LHCN-M2 (cell line): ENCODE measurements at regions not wholly inside any gene's neighbourhood (a gene's known extent, or its start where the extent isn't known, plus 50 kb on each side); places are given as distances from the start of the nearest gene placed in this dataset.
A peak's percentile ranks its signal among the peaks of the same experiment; 100 is the strongest.
"Not testable (repeated sequence)": the region's sequence is repeated elsewhere in the genome, so short reads cannot be mapped to it uniquely, and the experiment has no call there.

Source experiments
- DNase-seq: peaks from one replicate; pipeline ENCODE4 v3.0.0-alpha.2; 2012; ENCODE audit warnings: low read depth

DNA sequence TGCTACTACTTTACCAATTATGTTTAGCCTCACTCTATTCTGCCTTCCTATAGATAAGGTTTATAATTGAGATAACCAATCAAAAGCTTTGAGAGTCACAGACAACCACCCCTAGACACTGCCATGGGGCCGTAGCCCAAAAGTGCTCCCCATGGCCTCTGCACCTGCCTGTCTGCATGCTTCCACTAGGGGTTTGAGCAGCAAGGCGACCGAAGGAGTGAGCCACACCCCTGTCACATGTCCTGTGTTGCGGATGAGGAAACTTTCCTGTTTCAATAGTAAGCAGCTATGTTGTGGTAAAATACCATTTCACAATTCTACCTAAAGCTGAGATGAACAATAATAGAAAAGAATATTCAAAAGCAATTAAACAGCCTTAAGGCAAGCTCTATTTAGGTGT, 856.0 kb upstream of the FRG1 start:
- DNase-seq, result no peak

GRCh38 chr4:189087971-189088370, 852.7 kb upstream of the FRG1 start:
- no peak for DNase-seq

- peak; percentile 23 for DNase-seq
Observed at GRCh38 chr4:189088780-189089179, 851.9 kb upstream of the FRG1 start.

DNA sequence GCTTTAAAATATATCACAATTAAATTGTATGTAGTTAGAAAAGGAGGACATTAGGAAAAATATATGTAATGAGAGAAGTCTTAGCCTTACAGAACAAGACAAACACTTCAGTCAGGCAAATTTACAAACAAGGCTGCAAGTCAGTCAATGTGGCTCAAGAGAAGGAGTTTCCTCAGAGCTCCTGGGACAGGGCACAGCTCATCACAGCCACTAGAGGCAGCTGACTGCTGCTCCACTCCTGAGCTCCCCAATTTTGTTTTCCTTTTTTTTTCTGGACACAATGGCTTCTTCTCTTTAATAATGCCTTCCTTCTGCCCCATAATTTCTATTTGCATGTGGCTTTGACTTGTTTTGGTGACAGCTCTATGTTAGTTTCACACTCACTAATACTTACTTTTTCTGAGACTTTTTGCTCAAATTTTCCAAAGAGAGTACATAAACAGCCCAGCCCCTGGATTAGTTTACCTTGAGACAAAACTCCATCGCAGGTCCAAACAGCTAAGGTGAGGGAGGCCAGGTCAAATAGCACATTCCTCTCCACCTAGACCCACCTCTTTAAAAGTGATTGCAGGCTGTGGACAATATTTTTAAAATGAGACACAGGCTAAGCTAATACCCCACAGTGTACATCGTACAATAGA, 850.4 kb upstream of the FRG1 start:
- DNase-seq, result peak; percentile 57

DNA sequence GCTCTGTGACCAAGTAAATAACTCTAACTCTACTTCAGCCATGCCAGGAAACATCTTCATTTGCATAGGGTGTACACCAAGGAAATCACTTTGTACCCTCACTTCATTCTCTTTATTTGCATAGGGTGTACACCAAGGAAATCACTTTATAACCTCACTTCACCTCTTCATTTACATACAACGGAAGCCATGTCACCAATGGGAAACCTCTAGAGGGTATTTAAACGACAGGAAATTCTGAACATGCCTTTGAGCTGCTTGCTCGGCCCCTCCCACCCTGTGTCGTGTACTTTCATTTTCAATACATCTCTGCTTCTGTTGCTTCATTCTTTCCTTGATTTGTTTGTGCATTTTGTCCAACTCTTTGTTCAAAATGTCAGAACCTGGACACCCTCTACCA, 848.1 kb upstream of the FRG1 start:
- DNase-seq, result peak; percentile 39

- DNase-seq, result no peak
Observed at GRCh38 chr4:189096108-189096507, 844.6 kb upstream of the FRG1 start.

DNA sequence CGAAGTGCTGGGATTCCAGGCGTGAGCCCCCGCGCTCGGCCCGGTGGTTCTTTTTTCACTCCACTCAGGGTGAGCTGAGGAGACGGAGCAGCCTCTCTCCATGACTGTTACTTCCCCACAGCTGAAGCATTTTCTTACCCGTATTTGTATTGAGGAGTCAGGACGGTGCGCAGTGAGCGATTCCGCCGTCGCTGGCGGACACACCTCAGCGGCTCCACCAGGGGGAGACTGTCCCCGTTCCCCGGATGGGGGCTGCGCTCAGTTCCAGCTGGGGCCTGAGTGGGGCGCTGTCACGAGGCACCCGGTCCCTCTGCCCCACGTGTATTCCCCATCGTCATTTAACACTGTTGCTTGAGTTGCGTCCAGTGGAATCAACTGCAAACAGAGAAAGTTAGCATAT, 844.0 kb upstream of the FRG1 start:
- DNase-seq, result no peak

- DNase-seq, result no peak
Observed at GRCh38 chr4:189098932-189099696, 841.6 kb upstream of the FRG1 start.

DNA sequence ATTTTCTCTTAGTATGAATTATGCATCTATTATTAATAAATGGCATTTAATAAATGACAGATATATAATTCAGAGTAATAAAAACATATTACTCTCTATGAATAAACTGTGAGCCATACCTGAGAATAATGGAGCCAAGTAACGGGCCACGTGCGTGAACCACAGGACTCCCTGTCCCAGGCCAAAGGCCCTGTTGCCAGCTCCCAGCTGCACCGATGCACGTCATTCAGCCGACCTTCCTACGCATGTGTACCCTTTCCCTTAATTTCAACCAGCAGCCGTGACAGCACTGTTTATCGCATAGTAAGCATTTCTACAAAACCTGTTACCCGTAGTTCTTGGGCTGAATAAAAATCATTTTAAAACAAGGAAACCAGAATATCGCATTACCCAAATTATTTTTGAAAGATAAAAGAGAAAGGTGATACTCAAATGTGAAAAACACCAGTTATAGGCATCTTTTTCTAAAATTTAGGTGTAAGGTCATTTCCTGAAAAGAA, 827.2 kb upstream of the FRG1 start:
- no peak for DNase-seq

DNA sequence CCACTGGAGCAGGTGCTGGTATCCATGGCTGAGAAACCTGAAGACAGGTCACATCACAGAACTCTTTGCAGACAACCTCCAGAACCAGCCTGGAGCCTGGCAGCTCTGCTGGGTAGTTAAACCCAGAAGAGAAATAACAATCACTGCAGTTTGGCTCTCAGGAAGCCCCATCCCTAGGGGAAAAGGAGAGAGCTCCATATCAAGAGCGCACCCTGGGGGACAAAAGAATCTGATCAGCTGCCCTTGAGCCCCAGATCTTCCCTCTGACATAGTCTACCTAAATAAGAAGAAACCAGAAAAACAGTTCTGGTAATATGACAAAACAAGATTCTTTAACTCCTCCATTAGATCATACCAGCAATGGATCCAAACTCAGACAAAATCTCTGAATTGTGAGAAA, 823.2 kb upstream of the FRG1 start:
- DNase-seq, result peak; percentile 18

- no peak for DNase-seq
Observed at GRCh38 chr4:189121336-189121735, 819.3 kb upstream of the FRG1 start.

GRCh38 chr4:189124149-189124758, 816.4 kb upstream of the FRG1 start:
- peak; percentile 42 for DNase-seq

- no peak for DNase-seq
Observed at GRCh38 chr4:189124791-189125190, 815.9 kb upstream of the FRG1 start.

DNA sequence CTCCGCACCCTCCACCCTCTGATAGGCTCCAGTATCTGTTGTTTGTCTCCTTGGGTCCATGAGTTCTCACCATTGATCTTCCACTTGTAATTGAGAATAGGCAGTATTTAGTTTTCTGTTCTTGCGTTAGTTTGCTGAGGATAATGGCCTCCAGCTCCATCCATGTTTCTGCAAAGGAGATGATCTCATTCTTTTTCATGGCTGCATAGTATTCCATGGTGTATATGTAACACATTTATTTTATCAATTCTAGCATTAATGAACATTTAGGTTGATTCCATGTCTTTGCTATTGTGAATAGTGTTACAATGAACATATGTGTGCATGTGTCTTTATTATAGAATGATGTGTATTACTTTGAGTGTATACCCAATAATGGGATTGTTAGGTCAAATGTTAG, 814.6 kb upstream of the FRG1 start:
- DNase-seq, result no peak

- DNase-seq, result no peak
Observed at GRCh38 chr4:189128341-189128740, 812.3 kb upstream of the FRG1 start.

DNA sequence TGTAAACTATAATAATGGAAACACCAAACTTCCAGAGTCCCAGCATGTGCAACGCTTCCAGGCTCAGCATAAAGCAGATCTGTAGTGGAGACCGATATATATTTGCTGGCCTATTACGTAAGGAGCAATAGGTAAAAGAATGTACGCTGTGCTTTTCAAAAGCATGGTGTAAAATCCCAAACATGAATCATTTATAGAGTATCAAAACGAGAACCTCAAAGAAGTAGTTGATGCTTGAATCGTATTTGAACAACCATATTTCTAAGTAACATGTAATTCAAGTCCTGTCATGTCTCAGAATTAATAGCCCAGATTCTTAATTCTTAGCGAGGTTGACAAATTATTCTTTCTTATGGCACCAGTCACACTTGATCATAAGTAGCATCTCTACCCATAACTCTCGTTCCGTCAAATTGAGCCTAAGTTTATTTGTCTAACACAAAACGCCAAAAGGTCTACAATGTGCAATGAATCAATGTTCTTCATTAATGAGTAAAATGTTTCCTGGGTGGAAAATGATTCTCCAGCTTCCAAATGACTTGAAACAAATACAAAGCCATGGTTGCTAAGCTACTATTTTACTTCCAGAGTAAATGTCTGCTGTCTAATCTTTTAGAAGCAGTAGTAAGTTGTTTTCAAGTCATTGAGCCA, 811.5 kb upstream of the FRG1 start:
- DNase-seq, result no peak

- no peak for DNase-seq
Observed at GRCh38 chr4:189131118-189131517, 809.6 kb upstream of the FRG1 start.

- DNase-seq, result no peak
Observed at GRCh38 chr4:189136462-189136861, 804.2 kb upstream of the FRG1 start.

DNA sequence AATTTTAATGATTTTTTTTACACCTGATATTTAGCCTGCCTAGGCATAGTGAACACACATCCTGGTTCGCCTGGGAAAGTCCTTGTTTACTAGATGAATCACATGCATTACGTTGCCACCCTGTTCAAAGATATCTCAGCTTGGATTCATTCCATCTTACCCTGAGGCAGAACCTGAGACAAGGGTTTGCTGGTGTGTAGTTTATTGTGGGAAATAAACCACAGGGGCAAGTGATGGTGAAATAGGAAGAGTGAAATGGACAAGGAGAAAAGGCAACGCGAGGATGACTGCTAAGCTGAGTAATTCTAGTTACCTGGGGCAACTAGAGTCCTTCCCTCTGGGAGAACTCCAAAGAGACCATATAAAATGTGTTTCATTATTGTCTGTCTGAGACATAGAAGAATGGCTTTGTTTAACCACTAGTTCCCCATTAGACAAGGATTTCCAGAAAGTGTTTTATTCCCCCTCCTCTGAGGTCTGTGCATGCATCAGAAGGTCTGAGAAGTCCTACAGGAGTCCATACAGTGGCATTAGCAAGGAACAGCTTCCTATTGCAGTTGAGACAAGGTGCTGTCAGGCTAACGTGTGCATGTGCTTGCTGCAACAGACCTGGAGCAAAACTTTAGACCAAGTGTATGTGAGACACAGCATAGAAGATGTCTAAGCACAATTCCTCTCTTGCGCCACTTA, 797.3 kb upstream of the FRG1 start:
- DNase-seq, result peak; percentile 21

DNA sequence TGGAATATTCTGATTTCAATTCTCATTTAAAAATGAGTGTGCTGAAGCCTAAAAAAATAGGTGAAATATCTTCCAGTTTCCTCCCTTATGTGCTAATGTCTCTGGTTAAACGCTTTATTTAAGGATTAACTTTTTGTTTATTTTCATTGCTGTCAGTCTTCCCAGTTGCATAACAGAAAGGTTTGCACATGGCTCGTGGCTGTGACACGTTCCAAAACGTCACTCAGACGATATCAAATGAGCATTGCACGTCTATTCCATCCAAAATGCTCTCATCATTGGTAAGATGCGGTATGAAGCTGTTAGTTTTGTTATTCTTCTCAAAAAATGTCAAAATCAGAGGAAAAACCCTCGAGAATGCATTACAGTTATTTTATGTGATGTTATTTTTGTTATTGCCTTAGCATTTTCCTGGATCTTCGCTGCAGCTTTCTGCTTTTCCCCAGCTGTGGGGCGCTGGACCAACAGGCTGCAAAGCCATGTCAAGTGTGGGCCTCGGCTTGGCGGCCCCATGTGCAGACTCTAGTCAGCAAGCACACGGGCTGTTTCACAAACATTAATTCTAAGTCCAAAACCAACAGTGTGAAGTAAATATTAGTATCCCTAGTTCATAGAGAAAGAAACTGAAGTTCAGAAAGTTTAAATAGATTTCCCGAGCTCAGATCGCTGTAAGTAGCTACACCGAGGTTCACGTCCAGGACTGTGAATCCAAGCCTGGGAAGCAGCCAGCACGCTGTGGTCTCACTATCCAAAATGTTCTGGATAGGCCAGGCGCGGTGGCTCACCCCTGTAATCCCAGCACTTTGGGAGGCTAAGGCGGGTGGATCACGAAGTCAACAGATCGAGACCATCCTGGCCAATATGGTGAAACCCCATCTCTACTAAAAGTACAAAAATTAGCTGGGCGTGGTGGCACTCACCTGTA, 793.4 kb upstream of the FRG1 start:
- no peak for DNase-seq

DNA sequence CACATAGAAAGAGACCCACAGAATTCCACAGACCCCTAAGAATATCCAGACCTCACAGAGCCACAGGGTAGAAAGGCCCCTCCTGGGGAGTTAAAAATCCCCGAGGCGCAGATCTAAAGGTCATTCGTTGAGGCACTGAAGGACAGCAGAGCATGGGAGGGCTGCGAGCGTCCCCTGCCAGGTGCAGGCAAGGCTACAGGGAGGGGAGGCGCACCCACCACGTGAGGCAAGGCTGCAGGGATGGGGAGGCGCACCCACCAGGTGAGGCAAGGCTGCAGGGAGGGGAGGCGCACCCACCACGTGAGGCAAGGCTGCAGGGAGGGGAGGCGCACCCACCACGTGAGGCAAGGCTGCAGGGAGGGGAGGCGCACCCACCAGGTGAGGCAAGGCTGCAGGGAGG, 785.6 kb upstream of the FRG1 start:
- not testable (repeated sequence) for DNase-seq
